Activated T-helper 2 cell treated with anti-CD3 and anti-CD28 coated beads, Interferon-gamma antibody, Interleukin-2, Interleukin-4, amounts not matched to agents 10 μg/mL and 5 μg/mL and 100 μg/mL, durations not matched to agents 14 hours and 24 hours and 36 hours (primary cell): ENCODE measurements at regions not wholly inside any gene's neighbourhood (a gene's known extent, or its start where the extent isn't known, plus 50 kb on each side); places are given as distances from the start of the nearest gene placed in this dataset.
"Not testable (repeated sequence)": the region's sequence is repeated elsewhere in the genome, so short reads cannot be mapped to it uniquely, and the experiment has no call there.

Source experiments
- DNase-seq: peaks from one replicate; pipeline ENCODE4 v3.0.0; 2021; ENCODE audit warnings: low spot score
- H3K27ac Mint-ChIP-seq: one replicate; pipeline ENCODE4 v1.8.0; 2021; ENCODE audit warnings: mixed read lengths
- H3K27me3 Mint-ChIP-seq: one replicate; pipeline ENCODE4 v1.8.0; 2021; ENCODE audit warnings: low read depth, mixed read lengths
- H3K36me3 Mint-ChIP-seq: one replicate; pipeline ENCODE4 v1.8.0; 2021; ENCODE audit warnings: low read depth, mixed read lengths
- H3K4me1 Mint-ChIP-seq: one replicate; pipeline ENCODE4 v1.8.0; 2021; ENCODE audit warnings: low read depth, mixed read lengths
- H3K4me3 Mint-ChIP-seq: one replicate; pipeline ENCODE4 v1.8.0; 2021; ENCODE audit warnings: low read depth, mild to moderate bottlenecking, moderate library complexity, mixed read lengths
- H3K9me3 Mint-ChIP-seq: one replicate; pipeline ENCODE4 v1.8.0; 2021; ENCODE audit warnings: mixed read lengths
- intact Hi-C: fragments of 100-400 bp; cut with micrococcal nuclease; formaldehyde crosslinking; loops from one replicate; pipeline ENCODE4 v1.15.1; 2023

- H3K4me3 Mint-ChIP-seq: no peak overlapping the region
- intact Hi-C loops: no loop called here
- no peak for DNase-seq
- no peaks in the 10 kb centered on the region for H3K4me1 Mint-ChIP-seq
- H3K27ac Mint-ChIP-seq: no peak overlapping the region
- no peaks in the 10 kb centered on the region for H3K27me3 Mint-ChIP-seq
- no peaks in the 10 kb centered on the region for H3K36me3 Mint-ChIP-seq
- H3K9me3 Mint-ChIP-seq: no peaks in the 10 kb centered on the region
Observed at GRCh38 chr5:130398825-130399224, 494.6 kb downstream of the CHSY3 start.

DNA sequence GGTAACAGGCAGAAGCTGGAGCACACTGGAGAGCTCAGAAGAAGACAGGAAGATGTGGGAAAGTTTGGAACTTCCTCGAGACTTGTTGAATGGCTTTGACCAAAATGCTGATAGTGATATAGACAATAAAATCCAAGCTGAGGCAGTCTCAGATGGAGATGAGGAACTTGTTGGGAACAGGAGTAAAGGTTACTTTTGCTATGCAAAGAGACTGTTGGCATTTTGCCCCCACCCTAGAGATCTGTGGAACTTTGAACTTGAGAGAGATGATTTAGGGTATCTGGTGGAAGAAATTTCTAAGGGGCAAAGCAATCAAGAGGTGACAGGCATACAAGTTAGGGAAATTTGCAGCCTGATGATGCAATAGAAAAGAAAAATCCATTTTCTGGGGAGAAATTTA, 493.5 kb downstream of the CHSY3 start:
- H3K36me3 Mint-ChIP-seq, H3K4me1 Mint-ChIP-seq, H3K27ac Mint-ChIP-seq, DNase-seq, intact Hi-C loops, H3K27me3 Mint-ChIP-seq, H3K9me3 Mint-ChIP-seq, H3K4me3 Mint-ChIP-seq: not testable (repeated sequence)

DNA sequence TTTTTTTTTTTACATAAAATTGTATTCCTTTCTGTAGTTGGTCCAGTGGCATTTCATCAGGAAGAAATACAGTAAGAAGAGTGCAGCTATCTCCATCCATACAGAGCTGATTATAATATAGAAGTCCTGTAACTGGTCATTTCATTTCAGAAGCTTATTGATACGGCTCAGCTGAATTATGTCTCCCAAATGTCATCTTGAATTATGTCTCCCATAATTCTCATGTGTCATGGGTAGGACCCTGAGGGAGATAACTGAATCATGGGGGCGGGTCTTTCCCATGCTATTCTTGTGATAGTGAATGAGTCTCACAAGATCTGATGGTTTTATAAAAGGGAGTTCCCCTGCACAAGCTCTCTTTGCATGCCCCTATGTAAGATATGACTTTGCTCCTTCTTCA, 492.9 kb downstream of the CHSY3 start:
- intact Hi-C loops: no loop called here
- no peaks in the 10 kb centered on the region for H3K4me1 Mint-ChIP-seq
- H3K9me3 Mint-ChIP-seq: no peaks in the 10 kb centered on the region
- H3K4me3 Mint-ChIP-seq: no peak overlapping the region
- DNase-seq: no peak
- H3K36me3 Mint-ChIP-seq: no peaks in the 10 kb centered on the region
- no peak overlapping the region for H3K27ac Mint-ChIP-seq
- H3K27me3 Mint-ChIP-seq: no peaks in the 10 kb centered on the region

DNA sequence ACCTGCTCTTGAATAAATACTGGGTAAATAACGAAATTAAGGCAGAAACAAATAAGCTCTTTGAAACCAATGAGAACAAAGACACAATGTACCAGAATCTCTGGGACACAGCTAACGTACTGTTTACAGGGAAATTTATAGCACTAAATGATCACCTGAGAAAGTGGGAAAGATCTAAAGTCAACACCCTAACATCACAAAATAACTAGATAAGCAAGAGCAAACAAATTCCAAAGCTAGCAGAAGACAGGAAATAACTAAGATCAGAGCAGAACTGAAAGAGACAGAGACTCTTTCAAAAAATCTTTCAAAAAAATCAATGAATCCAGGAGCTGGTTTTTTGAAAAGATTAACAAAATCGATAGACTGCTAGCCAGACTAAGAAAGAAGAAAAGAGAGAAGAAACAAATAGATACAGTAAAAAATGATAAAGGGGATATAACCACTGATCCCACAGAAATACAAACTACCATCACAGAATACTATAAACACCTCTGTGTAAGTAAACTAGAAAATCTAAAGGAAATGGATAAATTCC, 487.5 kb downstream of the CHSY3 start:
- H3K36me3 Mint-ChIP-seq, intact Hi-C loops, H3K27ac Mint-ChIP-seq, H3K9me3 Mint-ChIP-seq, H3K4me3 Mint-ChIP-seq, DNase-seq, H3K27me3 Mint-ChIP-seq, H3K4me1 Mint-ChIP-seq: not testable (repeated sequence)

DNA sequence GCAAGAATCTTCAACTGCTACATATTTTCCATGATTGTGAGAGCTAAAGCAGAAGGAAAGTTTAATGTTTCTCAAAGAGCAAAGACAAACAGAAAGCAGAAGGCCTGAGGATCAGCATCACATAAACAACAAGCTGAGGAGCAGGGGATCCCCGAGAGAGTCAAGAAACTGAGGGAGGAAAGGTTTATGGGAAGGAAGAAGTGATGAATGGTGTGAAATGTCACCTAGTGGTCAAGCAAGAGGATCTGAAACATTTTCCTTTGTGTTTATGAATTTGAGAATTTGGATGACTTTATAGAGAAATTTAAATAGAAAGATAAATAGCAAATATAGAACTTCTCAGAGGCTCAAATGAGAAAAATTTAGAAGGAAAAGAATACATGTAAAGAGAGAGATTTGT, 481.9 kb downstream of the CHSY3 start:
- H3K36me3 Mint-ChIP-seq: no peaks in the 10 kb centered on the region
- DNase-seq: no peak
- H3K9me3 Mint-ChIP-seq: no peaks in the 10 kb centered on the region
- no peak overlapping the region for H3K27ac Mint-ChIP-seq
- intact Hi-C loops: no loop called here
- H3K4me3 Mint-ChIP-seq: no peak overlapping the region
- H3K4me1 Mint-ChIP-seq: no peaks in the 10 kb centered on the region
- H3K27me3 Mint-ChIP-seq: no peaks in the 10 kb centered on the region

DNA sequence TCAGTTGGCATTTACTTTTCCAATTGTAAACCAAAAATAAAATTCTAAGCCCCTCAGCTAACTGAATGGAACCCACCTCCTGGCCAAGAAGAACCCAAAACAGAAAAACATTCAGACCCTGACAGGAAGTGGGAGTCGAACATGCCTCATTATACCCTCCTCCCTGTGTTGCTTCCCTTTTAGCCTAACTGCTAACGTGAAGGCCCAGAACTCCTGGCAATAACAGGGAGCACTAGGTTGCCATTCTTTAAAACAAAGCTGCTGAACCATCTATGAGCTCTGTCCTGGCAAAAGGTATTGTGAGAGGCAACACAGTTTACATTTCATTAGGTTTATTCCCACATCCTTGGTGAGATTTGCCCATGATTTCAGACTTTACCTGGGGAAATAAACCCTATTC, 481.4 kb downstream of the CHSY3 start:
- Mint-ChIP-seq H3K9me3 (no peaks in the 10 kb centered on the region), H3K4me1 (no peaks in the 10 kb centered on the region), H3K36me3 (no peaks in the 10 kb centered on the region), H3K27ac (no peak overlapping the region), H3K4me3 (no peak overlapping the region), H3K27me3 (no peaks in the 10 kb centered on the region)
- DNase-seq: no peak
- intact Hi-C loops: no loop called here

GRCh38 chr5:130365956-130366355, 461.7 kb downstream of the CHSY3 start:
- no peak overlapping the region for H3K27ac Mint-ChIP-seq
- intact Hi-C loops: no loop called here
- no peaks in the 10 kb centered on the region for H3K27me3 Mint-ChIP-seq

DNA sequence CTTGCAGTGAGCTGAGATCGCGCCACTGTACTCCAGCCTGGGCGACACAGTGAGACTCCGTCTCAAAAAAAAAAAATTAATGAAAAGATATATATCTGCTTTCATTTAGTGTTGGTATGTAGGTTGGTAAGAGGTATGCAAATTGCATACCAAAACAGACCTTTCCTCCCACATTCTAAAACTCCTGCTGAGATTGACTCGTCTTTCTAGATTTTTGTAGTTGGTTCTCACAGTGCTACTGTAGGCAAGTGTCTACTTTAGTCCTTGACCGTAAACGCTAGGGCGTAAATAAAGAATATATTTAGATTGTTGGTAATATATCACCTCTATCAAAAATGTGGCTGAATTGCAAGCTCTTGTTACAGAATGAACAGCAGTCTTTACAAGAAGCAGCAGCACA, 445.9 kb downstream of the CHSY3 start:
- no peaks in the 10 kb centered on the region for H3K4me1 Mint-ChIP-seq
- intact Hi-C loops: no loop called here
- H3K27ac Mint-ChIP-seq: no peak overlapping the region
- no peak for DNase-seq
- H3K27me3 Mint-ChIP-seq: no peaks in the 10 kb centered on the region
- H3K36me3 Mint-ChIP-seq: no peaks in the 10 kb centered on the region
- no peak overlapping the region for H3K4me3 Mint-ChIP-seq
- no peaks in the 10 kb centered on the region for H3K9me3 Mint-ChIP-seq

More at GRCh38 chr5:130365956-130366355, 461.7 kb downstream of the CHSY3 start:
- no peak for DNase-seq
- Mint-ChIP-seq H3K4me1 (no peaks in the 10 kb centered on the region), H3K36me3 (no peaks in the 10 kb centered on the region), H3K4me3 (no peak overlapping the region), H3K9me3 (no peaks in the 10 kb centered on the region)

- Mint-ChIP-seq H3K4me1 (no peaks in the 10 kb centered on the region), H3K36me3 (no peaks in the 10 kb centered on the region), H3K27me3 (no peaks in the 10 kb centered on the region), H3K27ac (no peak overlapping the region), H3K4me3 (no peak overlapping the region), H3K9me3 (no peaks in the 10 kb centered on the region)
- intact Hi-C loops: no loop called here
- DNase-seq: no peak
Observed at GRCh38 chr5:130337179-130337888, 433.1 kb downstream of the CHSY3 start.

- H3K4me1 Mint-ChIP-seq: no peaks in the 10 kb centered on the region
- H3K9me3 Mint-ChIP-seq: no peaks in the 10 kb centered on the region
- no peak overlapping the region for H3K27ac Mint-ChIP-seq
- intact Hi-C loops: no loop called here
- no peak overlapping the region for H3K4me3 Mint-ChIP-seq
- no peak for DNase-seq
- H3K27me3 Mint-ChIP-seq: no peaks in the 10 kb centered on the region
- no peaks in the 10 kb centered on the region for H3K36me3 Mint-ChIP-seq
Observed at GRCh38 chr5:130335117-130335516, 430.9 kb downstream of the CHSY3 start.

- DNase-seq: no peak
- Mint-ChIP-seq H3K27ac (no peak overlapping the region), H3K9me3 (no peaks in the 10 kb centered on the region), H3K36me3 (no peaks in the 10 kb centered on the region), H3K4me3 (no peak overlapping the region), H3K27me3 (no peaks in the 10 kb centered on the region), H3K4me1 (no peaks in the 10 kb centered on the region)
- intact Hi-C loops: no loop called here
Observed at GRCh38 chr5:130333089-130333488, 428.8 kb downstream of the CHSY3 start.

DNA sequence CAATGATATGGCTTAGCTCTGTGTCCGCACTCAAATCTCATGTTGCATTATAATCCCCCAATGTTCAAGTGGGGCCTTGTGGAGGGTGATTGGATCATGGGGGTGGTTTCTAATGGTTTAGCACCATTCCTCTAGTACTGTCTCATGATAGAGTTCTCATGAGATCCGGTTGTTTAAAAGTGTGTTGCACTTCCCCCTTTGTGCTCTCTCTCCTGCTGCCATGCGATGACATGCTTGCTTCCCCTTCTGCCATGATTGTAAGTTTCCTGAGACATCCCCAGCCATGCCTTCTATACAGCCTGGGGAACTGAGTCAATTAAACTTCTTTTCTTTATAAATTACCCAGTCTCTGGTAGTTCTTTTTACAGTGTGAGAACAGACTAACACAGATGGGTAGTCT, 427.1 kb downstream of the CHSY3 start:
- Mint-ChIP-seq H3K9me3 (no peaks in the 10 kb centered on the region), H3K4me3 (no peak overlapping the region), H3K27me3 (no peaks in the 10 kb centered on the region), H3K27ac (no peak overlapping the region), H3K36me3 (no peaks in the 10 kb centered on the region), H3K4me1 (no peaks in the 10 kb centered on the region)
- intact Hi-C loops: no loop called here
- no peak for DNase-seq

DNA sequence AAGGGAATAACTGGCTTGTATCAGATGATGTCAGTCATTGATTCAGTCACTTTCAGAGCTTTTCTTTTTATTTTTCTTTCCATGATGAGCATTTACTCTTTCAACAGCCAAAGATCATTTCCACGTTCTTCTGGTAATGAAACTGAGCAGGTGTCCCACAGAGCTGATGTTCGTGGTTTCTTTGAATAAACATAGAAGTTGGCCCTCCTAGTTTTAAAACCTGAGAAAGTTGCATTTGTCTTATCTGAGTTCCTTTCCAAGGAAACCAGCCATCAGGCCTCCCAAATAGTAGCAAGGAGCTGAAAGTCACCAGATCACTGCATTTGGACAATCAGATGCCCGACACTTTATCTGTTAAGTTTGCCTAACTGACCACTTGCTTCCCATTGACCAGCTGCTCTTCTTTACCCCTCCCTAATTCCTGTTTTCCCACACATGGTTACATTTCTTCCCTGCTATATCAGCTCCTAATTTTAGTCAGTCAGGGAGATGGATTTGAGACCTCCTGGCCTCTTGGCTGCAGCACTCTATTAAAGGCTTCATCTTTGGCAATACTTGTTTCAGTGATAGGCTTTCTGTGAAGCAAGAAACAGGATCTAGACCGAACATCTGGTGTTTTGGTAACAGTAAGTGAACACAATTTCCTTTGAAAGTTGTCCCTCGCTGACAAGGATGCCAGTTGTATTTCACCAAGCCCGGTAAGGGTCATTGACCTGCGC, 420.8 kb downstream of the CHSY3 start:
- Mint-ChIP-seq H3K9me3 (peaks cover 11% of the 10 kb centered on the region), H3K27me3 (no peaks in the 10 kb centered on the region), H3K36me3 (no peaks in the 10 kb centered on the region), H3K4me3 (no peak overlapping the region), H3K4me1 (no peaks in the 10 kb centered on the region), H3K27ac (no peak overlapping the region)
- no peak for DNase-seq
- intact Hi-C loops: no loop called here
